Epithelial cell of esophagus (primary cell): ENCODE measurements at regions not wholly inside any gene's neighbourhood (a gene's known extent, or its start where the extent isn't known, plus 50 kb on each side); places are given as distances from the start of the nearest gene placed in this dataset.
A peak's percentile ranks its signal among the peaks of the same experiment; 100 is the strongest.
"Not testable (repeated sequence)": the region's sequence is repeated elsewhere in the genome, so short reads cannot be mapped to it uniquely, and the experiment has no call there.

Experiments
- DNase-seq: peaks from one replicate; pipeline ENCODE4 v3.0.0; 2010; ENCODE audit warnings: low read depth
- H3K4me3 ChIP-seq: 2 replicates; pipeline ENCODE4 v1.5.1; 2011; ENCODE audit warnings: mild to moderate bottlenecking, low read length, control low read depth
- CTCF ChIP-seq: IDR thresholded peaks from 2 replicates; pipeline ENCODE4 v1.5.1; 2011; ENCODE audit warnings: low read depth, mild to moderate bottlenecking, low read length, control low read depth, inconsistent platforms; ENCODE audit not compliant: insufficient read depth; ENCODE audit errors: missing control alignments

- H3K4me3 ChIP-seq: no peak overlapping the region
- DNase-seq: no peak
- no peak for TF ChIP-seq CTCF
Measured at GRCh38 chr4:31241504-31242106, 521.4 kb downstream of the PCDH7 start.

- peak; percentile 5 for DNase-seq
- H3K4me3 ChIP-seq: no peak overlapping the region
- TF ChIP-seq CTCF: no peak
Measured at GRCh38 chr4:31246856-31247255, 526.7 kb downstream of the PCDH7 start.

- no peak for TF ChIP-seq CTCF
- DNase-seq: no peak
- no peak overlapping the region for H3K4me3 ChIP-seq
Measured at GRCh38 chr4:31259119-31259518, 539.0 kb downstream of the PCDH7 start.

GRCh38 chr4:31261632-31262031 is 541.5 kb downstream of the PCDH7 start:
- no peak overlapping the region for H3K4me3 ChIP-seq
- no peak for TF ChIP-seq CTCF
- no peak for DNase-seq

- not testable (repeated sequence) for H3K4me3 ChIP-seq, DNase-seq
Measured at GRCh38 chr4:31266094-31266493, 545.9 kb downstream of the PCDH7 start.

GRCh38 chr4:31272331-31273061 is 552.3 kb downstream of the PCDH7 start:
- no peak for TF ChIP-seq CTCF
- DNase-seq: no peak
- no peak overlapping the region for H3K4me3 ChIP-seq

GRCh38 chr4:31275906-31276305 is 555.7 kb downstream of the PCDH7 start:
- TF ChIP-seq CTCF: no peak
- no peak for DNase-seq
- no peak overlapping the region for H3K4me3 ChIP-seq
